ENCODE measurements at regions not wholly inside any gene's neighbourhood (a gene's known extent, or its start where the extent isn't known, plus 50 kb on each side); places are given as distances from the start of the nearest gene placed in this dataset.

DNA sequence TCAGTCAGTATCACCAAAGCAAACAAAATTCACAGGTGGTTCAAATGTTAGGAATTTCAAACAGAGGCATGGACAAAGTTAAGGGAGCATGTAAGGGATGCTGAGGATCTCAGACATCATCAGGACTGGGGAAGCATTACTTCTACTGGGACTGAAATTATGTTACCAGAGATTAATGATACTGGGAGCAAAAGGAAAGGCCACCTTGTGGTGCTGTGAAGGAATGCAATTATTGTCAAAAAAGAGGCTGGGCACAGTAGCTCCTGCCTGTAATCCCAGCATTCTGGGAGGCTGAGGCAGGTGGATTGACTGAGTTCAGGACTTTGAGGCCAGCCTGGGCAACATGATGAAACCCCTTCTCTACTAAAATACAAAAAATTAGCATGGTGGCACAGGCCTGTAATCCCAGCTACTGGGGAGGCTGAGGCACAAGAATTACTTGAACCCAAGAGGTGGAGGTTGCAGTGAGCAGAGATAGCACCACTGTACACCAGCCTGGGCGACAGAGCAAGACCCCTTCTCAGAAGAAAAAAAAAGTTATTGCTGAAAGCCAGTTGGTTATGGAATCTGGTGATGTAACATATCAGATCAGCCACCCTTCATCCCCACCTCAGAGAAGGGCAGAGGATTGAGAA lies 954.3 kb downstream of the PCDH7 start:
- TF ChIP-seq, protein P1, sequence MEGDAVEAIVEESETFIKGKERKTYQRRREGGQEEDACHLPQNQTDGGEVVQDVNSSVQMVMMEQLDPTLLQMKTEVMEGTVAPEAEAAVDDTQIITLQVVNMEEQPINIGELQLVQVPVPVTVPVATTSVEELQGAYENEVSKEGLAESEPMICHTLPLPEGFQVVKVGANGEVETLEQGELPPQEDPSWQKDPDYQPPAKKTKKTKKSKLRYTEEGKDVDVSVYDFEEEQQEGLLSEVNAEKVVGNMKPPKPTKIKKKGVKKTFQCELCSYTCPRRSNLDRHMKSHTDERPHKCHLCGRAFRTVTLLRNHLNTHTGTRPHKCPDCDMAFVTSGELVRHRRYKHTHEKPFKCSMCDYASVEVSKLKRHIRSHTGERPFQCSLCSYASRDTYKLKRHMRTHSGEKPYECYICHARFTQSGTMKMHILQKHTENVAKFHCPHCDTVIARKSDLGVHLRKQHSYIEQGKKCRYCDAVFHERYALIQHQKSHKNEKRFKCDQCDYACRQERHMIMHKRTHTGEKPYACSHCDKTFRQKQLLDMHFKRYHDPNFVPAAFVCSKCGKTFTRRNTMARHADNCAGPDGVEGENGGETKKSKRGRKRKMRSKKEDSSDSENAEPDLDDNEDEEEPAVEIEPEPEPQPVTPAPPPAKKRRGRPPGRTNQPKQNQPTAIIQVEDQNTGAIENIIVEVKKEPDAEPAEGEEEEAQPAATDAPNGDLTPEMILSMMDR (IDR thresholded peaks at IDR 0.05): peak; percentile 61
- no peak for TF ChIP-seq EZH2phosphoT487 (IDR thresholded peaks at IDR 0.05)
- no peak for TF ChIP-seq EZH2 (IDR thresholded peaks at IDR 0.05)

Data from neural progenitor cell (in vitro differentiated cells).